Activated naive CD8-positive, alpha-beta T cell treated with anti-CD3 and anti-CD28 coated beads, Interleukin-2, amount 10 ng/mL, durations not matched to agents 7 days and 5 days (primary cell): ENCODE measurements at regions not wholly inside any gene's neighbourhood (a gene's known extent, or its start where the extent isn't known, plus 50 kb on each side); places are given as distances from the start of the nearest gene placed in this dataset.

Source experiments
- ATAC-seq: fragments of 150-1000 bp; cut with Tn5 transposase; one replicate; pipeline ENCODE4 v1.10.0; 2021; ENCODE audit warnings: low read depth, moderate library complexity
- POLR2A ChIA-PET: fragments of 350-600 bp; sonication (Branson Sonifier 250); formaldehyde crosslinking; loops from one replicate; lab custom pipeline; 2021; ENCODE audit warnings: antibody characterized with exemption; lab: Charles Lee
- DNase-seq: peaks from one replicate; pipeline ENCODE4 v3.0.0; 2021
- H3K27ac Mint-ChIP-seq: one replicate; pipeline ENCODE4 v1.8.0; 2022; ENCODE audit warnings: mild to moderate bottlenecking, mixed read lengths
- H3K27me3 Mint-ChIP-seq: one replicate; pipeline ENCODE4 v1.8.0; 2022; ENCODE audit warnings: mild to moderate bottlenecking, moderate library complexity, mixed read lengths
- H3K36me3 Mint-ChIP-seq: one replicate; pipeline ENCODE4 v1.8.0; 2021; ENCODE audit warnings: mild to moderate bottlenecking, mixed read lengths
- H3K4me1 Mint-ChIP-seq: one replicate; pipeline ENCODE4 v1.8.0; 2021; ENCODE audit warnings: mixed read lengths
- H3K4me3 Mint-ChIP-seq: one replicate; pipeline ENCODE4 v1.8.0; 2022; ENCODE audit warnings: mild to moderate bottlenecking, moderate library complexity, mixed read lengths
- H3K9me3 Mint-ChIP-seq: one replicate; pipeline ENCODE4 v1.8.0; 2021; ENCODE audit warnings: mixed read lengths

GRCh38 chr1:164333387-164333786, 225.6 kb upstream of the PBX1 start:
- H3K27ac Mint-ChIP-seq, result no peak overlapping the region
- DNase-seq (no peak), ATAC-seq (no peak)
- POLR2A ChIA-PET, result no interaction called here
- no peaks in the 10 kb centered on the region for H3K27me3 Mint-ChIP-seq
- H3K9me3 Mint-ChIP-seq, result peaks cover 9% of the 10 kb centered on the region
- no peaks in the 10 kb centered on the region for H3K36me3 Mint-ChIP-seq
- no peak overlapping the region for H3K4me3 Mint-ChIP-seq
- no peaks in the 10 kb centered on the region for H3K4me1 Mint-ChIP-seq

- DNase-seq, result no peak
- Mint-ChIP-seq H3K4me1 (no peaks in the 10 kb centered on the region), H3K4me3 (no peak overlapping the region), H3K27ac (no peak overlapping the region), H3K36me3 (no peaks in the 10 kb centered on the region), H3K27me3 (no peaks in the 10 kb centered on the region), H3K9me3 (peaks cover 9% of the 10 kb centered on the region)
- no peak for ATAC-seq
- POLR2A ChIA-PET, result no interaction called here
Measured at GRCh38 chr1:164337394-164337793, 221.6 kb upstream of the PBX1 start.

GRCh38 chr1:164337885-164338284, 221.1 kb upstream of the PBX1 start:
- Mint-ChIP-seq H3K9me3 (peaks cover 9% of the 10 kb centered on the region), H3K4me3 (no peak overlapping the region), H3K36me3 (no peaks in the 10 kb centered on the region)

GRCh38 chr1:164343189-164343588, 215.8 kb upstream of the PBX1 start:
- Mint-ChIP-seq H3K4me3 (no peak overlapping the region), H3K36me3 (no peaks in the 10 kb centered on the region), H3K9me3 (peaks cover 5% of the 10 kb centered on the region), H3K27me3 (no peaks in the 10 kb centered on the region), H3K4me1 (no peaks in the 10 kb centered on the region), H3K27ac (no peak overlapping the region)
- ATAC-seq (no peak), DNase-seq (no peak)
- POLR2A ChIA-PET, result no interaction called here

More at GRCh38 chr1:164337885-164338284, 221.1 kb upstream of the PBX1 start:
- no peak for DNase-seq
- POLR2A ChIA-PET, result no interaction called here
- ATAC-seq, result no peak
- H3K27me3 Mint-ChIP-seq, result no peaks in the 10 kb centered on the region
- no peak overlapping the region for H3K27ac Mint-ChIP-seq
- no peaks in the 10 kb centered on the region for H3K4me1 Mint-ChIP-seq

DNA sequence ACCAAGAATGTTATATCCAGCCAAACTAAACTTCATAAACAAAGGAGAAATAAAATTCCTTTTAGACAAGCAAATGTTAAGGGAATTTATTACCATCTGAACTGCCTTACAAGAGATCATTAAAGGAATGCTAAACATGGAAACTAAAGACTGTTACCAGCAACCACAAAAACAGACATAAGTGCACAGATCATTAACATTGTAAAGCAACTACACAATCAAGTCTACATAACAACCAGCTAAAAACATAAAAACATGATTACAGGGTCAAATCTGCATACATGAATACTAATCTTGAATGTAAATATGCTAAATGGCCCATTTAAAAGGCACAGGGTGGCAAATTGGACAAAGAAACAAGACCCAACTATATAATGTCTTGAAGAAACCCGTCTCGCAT, 211.0 kb upstream of the PBX1 start:
- Mint-ChIP-seq H3K4me1 (no peaks in the 10 kb centered on the region), H3K27ac (no peak overlapping the region), H3K4me3 (no peak overlapping the region), H3K9me3 (peaks cover 4% of the 10 kb centered on the region), H3K36me3 (no peaks in the 10 kb centered on the region), H3K27me3 (no peaks in the 10 kb centered on the region)
- DNase-seq (no peak), ATAC-seq (no peak)
- POLR2A ChIA-PET, result no interaction called here

DNA sequence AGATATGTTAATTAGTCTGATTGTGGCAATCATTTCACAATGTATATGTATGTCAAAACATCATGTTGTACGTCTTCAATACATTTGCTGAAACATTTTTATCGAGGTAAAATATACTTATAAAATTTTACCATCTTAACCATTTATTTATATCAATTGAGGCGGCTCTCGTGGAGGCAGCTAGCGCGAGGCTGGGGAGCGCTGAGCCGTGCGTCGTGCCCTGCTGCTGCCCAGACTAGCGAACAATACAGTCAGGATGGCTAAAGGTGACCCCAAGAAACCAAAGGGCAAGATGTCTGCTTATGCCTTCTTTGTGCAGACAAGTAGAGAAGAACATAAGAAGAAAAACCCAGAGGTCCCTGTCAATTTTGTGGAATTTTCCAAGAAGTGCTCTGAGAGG, 202.5 kb upstream of the PBX1 start:
- no peaks in the 10 kb centered on the region for H3K36me3 Mint-ChIP-seq
- POLR2A ChIA-PET, result no interaction called here
- no peak overlapping the region for H3K27ac Mint-ChIP-seq
- H3K4me1 Mint-ChIP-seq, result no peaks in the 10 kb centered on the region
- H3K9me3 Mint-ChIP-seq, result peaks cover 4% of the 10 kb centered on the region
- ATAC-seq (no peak), DNase-seq (no peak)
- no peak overlapping the region for H3K4me3 Mint-ChIP-seq
- H3K27me3 Mint-ChIP-seq, result no peaks in the 10 kb centered on the region

DNA sequence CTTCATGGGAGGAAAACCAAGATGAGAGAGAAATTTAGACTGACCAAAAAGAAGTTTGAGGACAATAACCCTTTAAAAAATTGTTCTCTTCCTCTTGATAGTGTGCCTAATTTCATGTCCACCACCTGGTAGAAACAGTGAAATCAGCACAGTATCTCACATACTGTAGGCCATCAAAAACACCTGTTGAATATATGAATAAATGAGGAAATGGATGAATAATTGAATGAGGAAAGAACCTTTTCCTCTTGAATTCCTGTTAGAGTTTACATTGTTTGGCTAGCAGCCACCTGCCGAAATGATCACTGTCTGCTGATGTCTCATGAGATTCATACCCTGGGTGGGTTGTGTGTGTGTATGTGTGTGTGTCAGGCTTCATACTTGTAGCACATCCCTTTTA, 198.7 kb upstream of the PBX1 start:
- Mint-ChIP-seq H3K9me3 (peaks cover 4% of the 10 kb centered on the region), H3K4me1 (no peaks in the 10 kb centered on the region)

GRCh38 chr1:164361927-164362326, 197.1 kb upstream of the PBX1 start:
- Mint-ChIP-seq H3K4me1 (no peaks in the 10 kb centered on the region), H3K27ac (no peak overlapping the region), H3K4me3 (no peak overlapping the region), H3K36me3 (no peaks in the 10 kb centered on the region), H3K9me3 (peaks cover 9% of the 10 kb centered on the region), H3K27me3 (no peaks in the 10 kb centered on the region)
- DNase-seq (no peak), ATAC-seq (no peak)
- POLR2A ChIA-PET, result no interaction called here

More for the DNA sequence above, 198.7 kb upstream of the PBX1 start:
- ATAC-seq, result no peak
- H3K4me3 Mint-ChIP-seq, result no peak overlapping the region
- H3K36me3 Mint-ChIP-seq, result no peaks in the 10 kb centered on the region
- POLR2A ChIA-PET, result no interaction called here
- no peak for DNase-seq
- H3K27me3 Mint-ChIP-seq, result no peaks in the 10 kb centered on the region
- H3K27ac Mint-ChIP-seq, result no peak overlapping the region

GRCh38 chr1:164363980-164364379, 195.0 kb upstream of the PBX1 start:
- H3K27me3 Mint-ChIP-seq, result no peaks in the 10 kb centered on the region
- no peak overlapping the region for H3K4me3 Mint-ChIP-seq
- ATAC-seq (no peak), DNase-seq (no peak)
- H3K4me1 Mint-ChIP-seq, result no peaks in the 10 kb centered on the region
- H3K9me3 Mint-ChIP-seq, result peaks cover 14% of the 10 kb centered on the region
- no peak overlapping the region for H3K27ac Mint-ChIP-seq
- POLR2A ChIA-PET, result no interaction called here
- H3K36me3 Mint-ChIP-seq, result no peaks in the 10 kb centered on the region

- Mint-ChIP-seq H3K9me3 (peaks cover 14% of the 10 kb centered on the region), H3K27ac (no peak overlapping the region), H3K4me1 (no peaks in the 10 kb centered on the region), H3K4me3 (no peak overlapping the region), H3K27me3 (no peaks in the 10 kb centered on the region), H3K36me3 (no peaks in the 10 kb centered on the region)
- POLR2A ChIA-PET, result no interaction called here
- ATAC-seq, result no peak
- no peak for DNase-seq
Measured at GRCh38 chr1:164366014-164366413, 193.0 kb upstream of the PBX1 start.

- no peaks in the 10 kb centered on the region for H3K36me3 Mint-ChIP-seq
- no peaks in the 10 kb centered on the region for H3K27me3 Mint-ChIP-seq
- no peak overlapping the region for H3K27ac Mint-ChIP-seq
- H3K4me3 Mint-ChIP-seq, result no peak overlapping the region
- ATAC-seq (no peak), DNase-seq (no peak)
- peaks cover 12% of the 10 kb centered on the region for H3K9me3 Mint-ChIP-seq
- H3K4me1 Mint-ChIP-seq, result no peaks in the 10 kb centered on the region
- POLR2A ChIA-PET, result no interaction called here
Measured at GRCh38 chr1:164369698-164370365, 189.2 kb upstream of the PBX1 start.

DNA sequence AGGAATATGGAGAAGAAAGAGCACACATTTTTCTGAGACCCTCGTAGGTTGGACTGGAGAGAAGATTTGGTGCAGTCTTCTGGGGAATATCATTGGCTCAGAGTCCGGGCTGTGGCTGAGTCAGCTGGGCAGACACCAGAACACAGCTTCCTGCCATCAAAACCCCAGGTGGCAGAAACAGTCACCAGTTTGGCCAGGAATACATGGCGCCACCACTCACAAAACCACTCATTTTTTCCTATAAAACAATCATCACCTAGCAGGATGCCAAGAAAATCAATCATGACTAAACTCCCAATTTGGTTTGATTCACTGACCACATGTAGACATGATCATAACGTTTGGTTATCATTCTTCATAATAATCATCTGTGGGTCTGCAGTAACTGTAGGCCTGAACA, 178.1 kb upstream of the PBX1 start:
- peaks cover 6% of the 10 kb centered on the region for H3K9me3 Mint-ChIP-seq
- H3K27ac Mint-ChIP-seq, result no peak overlapping the region
- POLR2A ChIA-PET, result no interaction called here

GRCh38 chr1:164382384-164382783, 176.6 kb upstream of the PBX1 start:
- H3K4me3 Mint-ChIP-seq, result no peak overlapping the region
- no peaks in the 10 kb centered on the region for H3K36me3 Mint-ChIP-seq
- no peak overlapping the region for H3K27ac Mint-ChIP-seq
- no peaks in the 10 kb centered on the region for H3K27me3 Mint-ChIP-seq
- ATAC-seq (no peak), DNase-seq (no peak)
- H3K9me3 Mint-ChIP-seq, result peaks cover 8% of the 10 kb centered on the region
- H3K4me1 Mint-ChIP-seq, result no peaks in the 10 kb centered on the region
- POLR2A ChIA-PET, result no interaction called here

More for the DNA sequence above, 178.1 kb upstream of the PBX1 start:
- no peak for DNase-seq
- ATAC-seq, result no peak
- Mint-ChIP-seq H3K4me1 (no peaks in the 10 kb centered on the region), H3K27me3 (no peaks in the 10 kb centered on the region), H3K36me3 (no peaks in the 10 kb centered on the region), H3K4me3 (no peak overlapping the region)

GRCh38 chr1:164384262-164384661, 174.7 kb upstream of the PBX1 start:
- DNase-seq (no peak), ATAC-seq (no peak)
- Mint-ChIP-seq H3K36me3 (no peaks in the 10 kb centered on the region), H3K9me3 (peaks cover 12% of the 10 kb centered on the region), H3K4me3 (no peak overlapping the region), H3K4me1 (no peaks in the 10 kb centered on the region), H3K27me3 (no peaks in the 10 kb centered on the region), H3K27ac (no peak overlapping the region)
- POLR2A ChIA-PET, result no interaction called here
